WTC11 (cell line): ENCODE measurements at regions not wholly inside any gene's neighbourhood (a gene's known extent, or its start where the extent isn't known, plus 50 kb on each side); places are given as distances from the start of the nearest gene placed in this dataset.

Source experiments
- ATF1 ChIP-seq: sonication (generic); formaldehyde crosslinking; IDR thresholded peaks from 2 replicates; pipeline ENCODE4 v1.8.1; 2023; ENCODE audit warnings: mild to moderate bottlenecking, moderate library complexity, missing genetic modification reagents
- ESRRA ChIP-seq: sonication (generic); formaldehyde crosslinking; IDR thresholded peaks from 2 replicates; pipeline ENCODE4 v1.8.1; 2022; ENCODE audit warnings: mild to moderate bottlenecking, missing genetic modification reagents, borderline replicate concordance
- TF ChIP-seq, protein P1 (sequence below): fragments of 200-600 bp; IDR thresholded peaks from 2 replicates; pipeline ENCODE4 v1.8.0; 2022; ENCODE audit warnings: antibody characterized with exemption
- TF ChIP-seq, protein P2 (sequence below): sonication (generic); formaldehyde crosslinking; IDR thresholded peaks from 2 replicates; pipeline ENCODE4 v1.8.1; 2022; ENCODE audit warnings: mild to moderate bottlenecking, missing genetic modification reagents, moderate library complexity, borderline replicate concordance
- TF ChIP-seq, protein P3 (sequence below): sonication (generic); formaldehyde crosslinking; IDR thresholded peaks from 2 replicates; pipeline ENCODE4 v1.8.0; 2022; ENCODE audit warnings: mild to moderate bottlenecking, missing genetic modification reagents

DNA sequence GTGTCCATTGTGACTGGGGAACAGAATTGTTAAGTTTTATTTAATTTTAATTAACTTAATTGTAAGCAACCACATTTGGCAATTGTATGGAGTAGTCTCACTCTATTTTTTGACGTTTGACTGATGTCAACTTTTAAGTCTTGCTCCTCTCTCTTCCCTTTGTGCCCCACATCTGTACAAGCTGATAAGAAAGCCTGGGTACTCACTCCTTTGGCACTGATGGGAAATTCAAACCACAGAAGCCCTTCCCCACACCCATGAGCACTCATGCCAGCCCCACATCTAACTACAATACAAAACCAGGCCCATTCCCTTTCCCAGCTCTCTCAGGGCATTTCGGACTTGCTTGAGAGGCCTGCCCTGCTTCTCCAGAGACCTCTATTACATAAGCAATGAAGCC, 451.5 kb upstream of the KIF2A start:
- TF ChIP-seq ATF1 (no peak), ESRRA (no peak)
- TF ChIP-seq, protein P1, sequence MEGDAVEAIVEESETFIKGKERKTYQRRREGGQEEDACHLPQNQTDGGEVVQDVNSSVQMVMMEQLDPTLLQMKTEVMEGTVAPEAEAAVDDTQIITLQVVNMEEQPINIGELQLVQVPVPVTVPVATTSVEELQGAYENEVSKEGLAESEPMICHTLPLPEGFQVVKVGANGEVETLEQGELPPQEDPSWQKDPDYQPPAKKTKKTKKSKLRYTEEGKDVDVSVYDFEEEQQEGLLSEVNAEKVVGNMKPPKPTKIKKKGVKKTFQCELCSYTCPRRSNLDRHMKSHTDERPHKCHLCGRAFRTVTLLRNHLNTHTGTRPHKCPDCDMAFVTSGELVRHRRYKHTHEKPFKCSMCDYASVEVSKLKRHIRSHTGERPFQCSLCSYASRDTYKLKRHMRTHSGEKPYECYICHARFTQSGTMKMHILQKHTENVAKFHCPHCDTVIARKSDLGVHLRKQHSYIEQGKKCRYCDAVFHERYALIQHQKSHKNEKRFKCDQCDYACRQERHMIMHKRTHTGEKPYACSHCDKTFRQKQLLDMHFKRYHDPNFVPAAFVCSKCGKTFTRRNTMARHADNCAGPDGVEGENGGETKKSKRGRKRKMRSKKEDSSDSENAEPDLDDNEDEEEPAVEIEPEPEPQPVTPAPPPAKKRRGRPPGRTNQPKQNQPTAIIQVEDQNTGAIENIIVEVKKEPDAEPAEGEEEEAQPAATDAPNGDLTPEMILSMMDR, result no peak
- TF ChIP-seq, protein P2, sequence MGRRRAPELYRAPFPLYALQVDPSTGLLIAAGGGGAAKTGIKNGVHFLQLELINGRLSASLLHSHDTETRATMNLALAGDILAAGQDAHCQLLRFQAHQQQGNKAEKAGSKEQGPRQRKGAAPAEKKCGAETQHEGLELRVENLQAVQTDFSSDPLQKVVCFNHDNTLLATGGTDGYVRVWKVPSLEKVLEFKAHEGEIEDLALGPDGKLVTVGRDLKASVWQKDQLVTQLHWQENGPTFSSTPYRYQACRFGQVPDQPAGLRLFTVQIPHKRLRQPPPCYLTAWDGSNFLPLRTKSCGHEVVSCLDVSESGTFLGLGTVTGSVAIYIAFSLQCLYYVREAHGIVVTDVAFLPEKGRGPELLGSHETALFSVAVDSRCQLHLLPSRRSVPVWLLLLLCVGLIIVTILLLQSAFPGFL (CRISPR knock-in tag), result no peak
- TF ChIP-seq, protein P3, sequence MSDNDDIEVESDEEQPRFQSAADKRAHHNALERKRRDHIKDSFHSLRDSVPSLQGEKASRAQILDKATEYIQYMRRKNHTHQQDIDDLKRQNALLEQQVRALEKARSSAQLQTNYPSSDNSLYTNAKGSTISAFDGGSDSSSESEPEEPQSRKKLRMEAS, result no peak
